Mononuclear cell (primary cell): ENCODE measurements at regions not wholly inside any gene's neighbourhood (a gene's known extent, or its start where the extent isn't known, plus 50 kb on each side); places are given as distances from the start of the nearest gene placed in this dataset.

Source experiments
- H3K27me3 ChIP-seq: 2 replicates; pipeline ENCODE4 v1.6.0; 2011; ENCODE audit warnings: low read length, control low read depth; ENCODE audit not compliant: insufficient read depth
- H3K4me1 ChIP-seq: 2 replicates; pipeline ENCODE4 v1.5.1; 2011; ENCODE audit warnings: mild to moderate bottlenecking, low read length, control low read depth; ENCODE audit not compliant: insufficient read depth
- H3K4me3 ChIP-seq: 2 replicates; pipeline ENCODE4 v1.5.1; 2011; ENCODE audit warnings: mild to moderate bottlenecking, low read length, moderate library complexity
- H3K9me3 ChIP-seq: 2 replicates; pipeline ENCODE4 v1.5.1; 2011; ENCODE audit warnings: low read depth, mild to moderate bottlenecking, control low read depth, low read length

GRCh38 chr21:35423709-35424108 lies 374.6 kb upstream of the RUNX1 start:
- H3K4me1 ChIP-seq: peaks cover 15% of the 10 kb centered on the region
- no peak overlapping the region for H3K4me3 ChIP-seq
- H3K9me3 ChIP-seq: peaks cover 8% of the 10 kb centered on the region
- peaks cover 7% of the 10 kb centered on the region for H3K27me3 ChIP-seq

DNA sequence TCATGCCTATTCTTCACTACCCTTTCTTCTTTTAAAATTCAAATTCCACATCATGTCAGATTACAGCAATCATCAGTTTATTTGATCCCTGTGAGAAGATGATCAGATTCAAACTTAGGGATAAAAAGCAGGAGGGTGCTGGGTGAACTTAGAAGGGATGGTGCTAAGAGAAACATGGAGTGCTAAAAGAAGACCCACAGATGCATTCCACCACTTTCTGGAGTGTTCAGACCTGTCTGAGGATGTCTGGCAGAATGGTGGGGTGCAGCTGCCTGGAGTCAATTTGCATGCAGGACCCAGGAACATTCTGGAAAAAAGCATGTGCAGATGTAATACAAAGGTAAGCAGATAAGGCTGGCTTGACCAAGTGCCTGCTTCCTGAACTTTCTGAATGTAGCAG lies 372.9 kb upstream of the RUNX1 start:
- H3K9me3 ChIP-seq: peaks cover 8% of the 10 kb centered on the region
- H3K27me3 ChIP-seq: no peaks in the 10 kb centered on the region
- H3K4me1 ChIP-seq: no peaks in the 10 kb centered on the region
- H3K4me3 ChIP-seq: no peak overlapping the region

DNA sequence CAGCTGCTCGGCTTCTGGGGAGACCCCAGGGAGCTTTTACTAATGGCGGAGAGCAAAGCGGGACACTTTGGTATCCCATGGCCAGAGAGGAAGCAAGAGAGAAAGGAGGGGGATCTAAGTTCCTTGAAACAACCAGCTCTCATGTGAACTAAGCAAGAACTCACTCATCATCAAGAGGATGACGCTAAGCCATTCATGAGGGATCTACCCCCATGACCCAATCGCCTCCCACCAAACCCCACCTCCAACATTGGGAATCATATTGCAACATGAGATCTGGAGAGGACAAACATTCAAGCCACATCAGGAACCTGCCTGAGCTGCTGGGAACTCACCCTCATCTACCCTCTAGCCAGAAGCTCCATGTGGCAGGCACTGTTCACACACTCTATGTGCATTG lies 372.1 kb upstream of the RUNX1 start:
- Histone ChIP-seq H3K27me3 (no peaks in the 10 kb centered on the region), H3K4me3 (no peak overlapping the region), H3K9me3 (peaks cover 8% of the 10 kb centered on the region), H3K4me1 (no peaks in the 10 kb centered on the region)

DNA sequence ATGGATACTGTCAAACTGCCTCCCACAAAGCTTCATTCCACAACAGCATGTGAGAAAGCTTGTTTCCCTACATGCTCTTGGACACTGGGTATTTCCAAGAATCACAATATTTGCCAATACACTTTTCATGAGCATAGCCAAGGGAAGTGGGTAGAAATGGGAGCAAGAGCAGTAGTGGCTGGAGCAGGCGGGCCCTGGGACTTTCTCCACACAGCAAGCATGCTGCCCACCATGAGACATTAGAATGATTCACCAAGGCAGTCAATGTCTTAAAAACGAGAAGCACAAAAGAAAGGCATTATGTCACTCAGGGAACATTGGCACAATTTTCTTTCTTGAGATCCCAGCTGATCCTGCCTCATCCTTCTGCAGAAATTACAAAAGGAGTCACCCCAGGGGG lies 371.6 kb upstream of the RUNX1 start:
- Histone ChIP-seq H3K9me3 (peaks cover 8% of the 10 kb centered on the region), H3K4me3 (no peak overlapping the region)

GRCh38 chr21:35417762-35418161 lies 368.7 kb upstream of the RUNX1 start:
- Histone ChIP-seq H3K4me1 (no peaks in the 10 kb centered on the region), H3K27me3 (peaks cover 9% of the 10 kb centered on the region), H3K4me3 (no peak overlapping the region), H3K9me3 (peaks cover 8% of the 10 kb centered on the region)

More for the DNA sequence above, 371.6 kb upstream of the RUNX1 start:
- Histone ChIP-seq H3K27me3 (peaks cover under 1% of the 10 kb centered on the region), H3K4me1 (no peaks in the 10 kb centered on the region)

DNA sequence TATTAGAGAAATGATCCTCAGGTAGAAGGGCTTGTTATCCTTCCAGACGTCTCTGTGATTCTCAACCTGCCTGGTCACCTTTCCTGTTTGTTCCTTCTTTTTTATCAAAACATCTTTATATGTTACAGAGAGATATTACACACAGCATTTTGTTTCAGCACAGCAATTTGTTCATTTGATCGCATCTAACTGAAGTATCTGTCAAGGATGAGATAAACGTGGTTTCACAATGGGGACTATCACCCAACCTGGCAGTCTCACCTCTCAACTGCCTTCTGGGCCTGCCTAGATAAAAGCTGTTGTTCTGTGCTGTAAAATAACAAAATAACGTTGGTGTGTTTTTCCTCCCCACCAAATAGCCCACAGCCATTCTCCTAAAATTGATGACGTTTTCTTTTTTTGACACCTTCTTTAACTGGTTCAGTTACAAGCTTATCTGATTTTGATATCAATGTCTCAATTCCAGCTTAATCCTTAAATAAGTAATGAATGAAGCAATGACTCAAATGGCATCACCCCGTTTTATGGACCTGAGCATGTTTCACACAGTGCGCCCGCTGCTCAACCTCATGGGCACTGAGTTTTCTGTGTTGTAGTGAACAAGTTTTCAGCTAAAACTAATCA lies 367.9 kb upstream of the RUNX1 start:
- peaks cover 6% of the 10 kb centered on the region for H3K9me3 ChIP-seq
- no peaks in the 10 kb centered on the region for H3K4me1 ChIP-seq
- peaks cover 9% of the 10 kb centered on the region for H3K27me3 ChIP-seq
- H3K4me3 ChIP-seq: no peak overlapping the region

DNA sequence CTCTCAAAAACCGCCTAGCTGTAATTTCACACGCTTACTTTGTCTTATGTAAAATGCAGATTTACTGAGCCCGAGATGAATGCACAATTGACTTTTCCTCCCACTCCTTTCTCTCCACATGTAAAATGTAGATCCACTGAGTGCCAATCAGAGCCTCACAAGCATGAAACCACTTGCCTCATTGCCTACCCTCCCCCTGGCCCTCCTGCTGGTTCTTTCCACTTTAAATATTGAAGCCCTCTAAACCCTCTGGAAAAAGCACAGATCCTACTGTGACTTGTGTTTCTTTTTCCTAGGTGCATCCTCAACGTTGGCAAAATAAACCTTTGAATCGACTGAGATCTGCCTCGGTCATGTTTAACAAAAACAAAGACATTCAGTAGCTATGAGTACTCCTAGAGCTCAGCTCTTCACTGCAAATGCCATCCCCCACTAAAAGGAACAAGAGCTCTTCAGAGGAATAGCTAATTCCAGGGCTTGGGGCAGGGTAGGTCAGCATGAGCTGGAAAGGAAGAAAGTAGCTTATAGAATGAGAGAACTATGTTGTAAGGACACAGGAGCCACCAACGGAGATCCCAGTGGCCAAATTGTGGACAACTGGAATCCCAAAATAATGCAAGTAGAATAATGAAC lies 365.5 kb upstream of the RUNX1 start:
- peaks cover 9% of the 10 kb centered on the region for H3K27me3 ChIP-seq

GRCh38 chr21:35414056-35414455 lies 365.0 kb upstream of the RUNX1 start:
- Histone ChIP-seq H3K4me1 (no peaks in the 10 kb centered on the region), H3K9me3 (no peaks in the 10 kb centered on the region), H3K4me3 (no peak overlapping the region), H3K27me3 (peaks cover 9% of the 10 kb centered on the region)

More for the DNA sequence above, 365.5 kb upstream of the RUNX1 start:
- H3K4me3 ChIP-seq: no peak overlapping the region
- no peaks in the 10 kb centered on the region for H3K9me3 ChIP-seq
- no peaks in the 10 kb centered on the region for H3K4me1 ChIP-seq

- Histone ChIP-seq H3K4me1 (peaks cover 3% of the 10 kb centered on the region), H3K9me3 (no peaks in the 10 kb centered on the region), H3K4me3 (no peak overlapping the region)
Observed at GRCh38 chr21:35412231-35412630, 363.1 kb upstream of the RUNX1 start.

GRCh38 chr21:35411434-35411833 lies 362.3 kb upstream of the RUNX1 start:
- Histone ChIP-seq H3K4me3 (no peak overlapping the region), H3K27me3 (peaks cover 9% of the 10 kb centered on the region), H3K9me3 (no peaks in the 10 kb centered on the region), H3K4me1 (peaks cover 3% of the 10 kb centered on the region)

More at GRCh38 chr21:35412231-35412630, 363.1 kb upstream of the RUNX1 start:
- H3K27me3 ChIP-seq: peaks cover 9% of the 10 kb centered on the region

- peaks cover 8% of the 10 kb centered on the region for H3K27me3 ChIP-seq
- H3K4me3 ChIP-seq: no peak overlapping the region
- peaks cover 3% of the 10 kb centered on the region for H3K4me1 ChIP-seq
- no peaks in the 10 kb centered on the region for H3K9me3 ChIP-seq
Observed at GRCh38 chr21:35410656-35411055, 361.6 kb upstream of the RUNX1 start.

DNA sequence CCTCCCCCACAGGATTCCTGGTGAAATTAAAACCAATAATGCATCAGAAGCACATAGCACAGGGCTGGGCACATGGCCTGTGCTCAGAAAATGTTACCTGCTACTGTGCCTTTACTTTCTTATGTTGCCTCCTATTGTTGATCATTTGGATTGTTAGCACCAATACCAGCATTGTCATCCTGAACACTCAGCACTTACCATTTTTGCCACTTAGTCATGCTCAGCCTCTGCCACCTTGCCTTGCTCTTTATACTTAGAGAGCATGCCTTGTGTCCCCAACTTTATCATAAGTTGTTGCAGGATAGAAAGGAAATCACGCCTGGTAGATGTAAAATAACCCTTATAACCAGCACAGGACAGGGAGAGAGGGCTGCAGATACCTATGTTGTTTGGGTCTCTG lies 361.0 kb upstream of the RUNX1 start:
- Histone ChIP-seq H3K4me3 (no peak overlapping the region), H3K27me3 (peaks cover 5% of the 10 kb centered on the region), H3K9me3 (no peaks in the 10 kb centered on the region), H3K4me1 (peaks cover 3% of the 10 kb centered on the region)

DNA sequence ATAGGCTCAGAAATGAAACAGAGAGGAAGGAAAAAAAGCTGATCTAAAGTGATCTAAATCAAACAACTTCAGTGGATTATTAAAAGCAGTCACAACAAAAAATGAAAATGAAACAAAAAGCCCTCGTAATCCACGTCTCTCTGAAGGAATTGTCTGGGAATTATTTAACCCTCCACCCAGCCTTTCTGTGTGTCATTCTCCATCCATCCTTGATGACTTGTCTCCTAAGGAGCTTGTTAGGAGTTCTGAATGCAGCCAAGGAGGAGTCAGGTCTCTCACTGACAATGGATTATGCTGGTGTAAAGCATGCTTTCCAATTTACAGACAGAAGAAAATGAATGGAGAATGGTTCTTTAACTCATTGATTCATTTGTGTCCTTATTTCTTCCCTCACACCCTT lies 359.3 kb upstream of the RUNX1 start:
- peaks cover 3% of the 10 kb centered on the region for H3K4me1 ChIP-seq
- no peak overlapping the region for H3K4me3 ChIP-seq
- H3K9me3 ChIP-seq: no peaks in the 10 kb centered on the region
- H3K27me3 ChIP-seq: no peaks in the 10 kb centered on the region

DNA sequence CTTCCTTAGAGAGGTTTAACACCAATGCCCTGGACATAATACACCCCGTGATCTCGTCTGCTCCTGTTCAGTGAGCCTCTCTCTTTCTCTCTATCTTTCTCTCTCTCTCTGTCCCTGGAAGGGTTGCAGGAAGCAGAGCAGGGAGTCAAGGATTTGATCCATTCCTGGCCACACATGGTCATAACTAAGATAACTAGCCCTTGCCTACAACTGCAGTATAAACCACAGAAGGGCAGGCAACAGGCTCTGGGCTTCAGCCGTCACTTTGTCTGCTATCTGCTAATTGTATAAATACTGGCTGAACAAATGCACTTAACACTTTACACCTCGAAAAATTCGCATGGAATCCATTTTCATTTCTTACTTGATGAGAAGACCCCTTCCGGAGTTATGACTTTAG lies 357.5 kb upstream of the RUNX1 start:
- H3K27me3 ChIP-seq: no peaks in the 10 kb centered on the region
- no peaks in the 10 kb centered on the region for H3K9me3 ChIP-seq
- H3K4me3 ChIP-seq: no peak overlapping the region
- peaks cover 3% of the 10 kb centered on the region for H3K4me1 ChIP-seq

DNA sequence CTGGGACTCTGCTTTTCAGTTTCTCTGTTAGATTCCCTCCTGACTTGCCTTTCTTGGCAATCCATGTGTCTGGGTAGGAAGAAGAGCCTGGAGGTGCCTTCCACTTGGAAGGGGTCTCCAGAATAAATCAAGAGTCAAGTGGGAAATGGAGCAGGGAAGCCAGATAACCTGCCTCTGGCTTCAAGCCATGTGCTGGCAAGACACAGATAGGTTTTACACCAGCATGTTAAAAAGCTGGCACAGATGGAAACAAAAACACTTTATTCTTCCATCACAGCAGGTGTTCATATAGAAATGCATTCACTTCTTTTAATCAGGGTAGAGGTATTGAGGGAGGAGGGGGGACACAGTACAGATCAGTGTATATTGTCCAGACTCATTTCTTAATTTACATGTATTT lies 356.9 kb upstream of the RUNX1 start:
- Histone ChIP-seq H3K4me3 (no peak overlapping the region), H3K4me1 (peaks cover 3% of the 10 kb centered on the region), H3K27me3 (no peaks in the 10 kb centered on the region), H3K9me3 (no peaks in the 10 kb centered on the region)

GRCh38 chr21:35404247-35404646 lies 355.1 kb upstream of the RUNX1 start:
- peaks cover 15% of the 10 kb centered on the region for H3K4me1 ChIP-seq
- H3K27me3 ChIP-seq: no peaks in the 10 kb centered on the region
- H3K4me3 ChIP-seq: no peak overlapping the region
- no peaks in the 10 kb centered on the region for H3K9me3 ChIP-seq
